ENCODE measurements at regions not wholly inside any gene's neighbourhood (a gene's known extent, or its start where the extent isn't known, plus 50 kb on each side); places are given as distances from the start of the nearest gene placed in this dataset.
"Not testable (repeated sequence)": the region's sequence is repeated elsewhere in the genome, so short reads cannot be mapped to it uniquely, and the experiment has no call there.

- no peak overlapping the region for H3K9ac ChIP-seq (ENCODE audit: low read depth, low read length)
- H3K4me3 ChIP-seq (ENCODE audit: low read length) = no peak overlapping the region
- H3K4me1 ChIP-seq (ENCODE audit: insufficient read depth, low read length) = no peaks in the 10 kb centered on the region
- no peak overlapping the region for H3K27ac ChIP-seq (ENCODE audit: low read length)
- no peaks in the 10 kb centered on the region for H3K27me3 ChIP-seq (ENCODE audit: insufficient read depth, low read length)
- H3K9me3 ChIP-seq (ENCODE audit: insufficient read depth, low read depth, low read length) = no peaks in the 10 kb centered on the region
- H3K36me3 ChIP-seq (ENCODE audit: insufficient read depth, low read depth, low read length) = no peaks in the 10 kb centered on the region
Observed at GRCh38 chr5:96114736-96115135, 153.1 kb upstream of the ELL2 start.

- no peak overlapping the region for H3K4me3 ChIP-seq (ENCODE audit: low read length)
- H3K27ac ChIP-seq (ENCODE audit: low read length) = no peak overlapping the region
- no peaks in the 10 kb centered on the region for H3K9me3 ChIP-seq (ENCODE audit: insufficient read depth, low read depth, low read length)
- H3K27me3 ChIP-seq (ENCODE audit: insufficient read depth, low read length) = no peaks in the 10 kb centered on the region
- no peaks in the 10 kb centered on the region for H3K36me3 ChIP-seq (ENCODE audit: insufficient read depth, low read depth, low read length)
- no peaks in the 10 kb centered on the region for H3K4me1 ChIP-seq (ENCODE audit: insufficient read depth, low read length)
- no peak overlapping the region for H3K9ac ChIP-seq (ENCODE audit: low read depth, low read length)
Observed at GRCh38 chr5:96113170-96113939, 151.7 kb upstream of the ELL2 start.

- no peak overlapping the region for H3K4me3 ChIP-seq (ENCODE audit: low read length)
- no peaks in the 10 kb centered on the region for H3K9me3 ChIP-seq (ENCODE audit: insufficient read depth, low read depth, low read length)
- H3K27ac ChIP-seq (ENCODE audit: low read length) = no peak overlapping the region
- no peak overlapping the region for H3K9ac ChIP-seq (ENCODE audit: low read depth, low read length)
- no peaks in the 10 kb centered on the region for H3K27me3 ChIP-seq (ENCODE audit: insufficient read depth, low read length)
- H3K36me3 ChIP-seq (ENCODE audit: insufficient read depth, low read depth, low read length) = no peaks in the 10 kb centered on the region
- no peaks in the 10 kb centered on the region for H3K4me1 ChIP-seq (ENCODE audit: insufficient read depth, low read length)
Observed at GRCh38 chr5:96112703-96113102, 151.1 kb upstream of the ELL2 start.

DNA sequence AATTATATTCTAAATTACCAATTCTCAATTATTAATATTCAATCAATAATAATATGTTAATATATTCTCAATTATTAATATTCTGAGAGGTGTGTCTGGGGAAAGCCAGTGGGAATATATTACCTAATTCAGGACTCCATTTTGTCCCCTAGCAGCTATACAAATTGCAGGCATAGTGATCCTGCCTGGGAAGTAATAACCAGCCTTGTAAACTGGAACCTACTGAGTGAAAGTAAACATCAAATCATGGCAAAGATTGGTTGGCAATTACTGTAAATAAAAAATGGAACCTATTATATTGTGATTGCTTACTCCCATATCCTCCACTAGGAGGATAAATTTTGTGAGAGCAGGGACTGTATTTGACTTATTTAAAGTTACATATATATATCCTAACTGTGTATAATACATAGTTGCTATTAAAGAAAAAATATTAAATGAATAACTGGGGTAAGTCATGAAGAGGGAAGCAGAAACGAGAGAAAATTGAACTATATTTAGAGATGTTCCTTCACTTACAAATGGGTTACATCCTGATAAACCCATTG lies 150.5 kb upstream of the ELL2 start:
- no peak overlapping the region for H3K9ac ChIP-seq (ENCODE audit: low read depth, low read length)
- H3K27me3 ChIP-seq (ENCODE audit: insufficient read depth, low read length) = no peaks in the 10 kb centered on the region
- H3K27ac ChIP-seq (ENCODE audit: low read length) = no peak overlapping the region
- no peaks in the 10 kb centered on the region for H3K9me3 ChIP-seq (ENCODE audit: insufficient read depth, low read depth, low read length)
- H3K4me3 ChIP-seq (ENCODE audit: low read length) = no peak overlapping the region
- no peaks in the 10 kb centered on the region for H3K36me3 ChIP-seq (ENCODE audit: insufficient read depth, low read depth, low read length)
- H3K4me1 ChIP-seq (ENCODE audit: insufficient read depth, low read length) = no peaks in the 10 kb centered on the region

- no peaks in the 10 kb centered on the region for H3K4me1 ChIP-seq (ENCODE audit: insufficient read depth, low read length)
- no peaks in the 10 kb centered on the region for H3K36me3 ChIP-seq (ENCODE audit: insufficient read depth, low read depth, low read length)
- no peak overlapping the region for H3K9ac ChIP-seq (ENCODE audit: low read depth, low read length)
- H3K27ac ChIP-seq (ENCODE audit: low read length) = no peak overlapping the region
- H3K27me3 ChIP-seq (ENCODE audit: insufficient read depth, low read length) = no peaks in the 10 kb centered on the region
- H3K9me3 ChIP-seq (ENCODE audit: insufficient read depth, low read depth, low read length) = no peaks in the 10 kb centered on the region
- H3K4me3 ChIP-seq (ENCODE audit: low read length) = no peak overlapping the region
Observed at GRCh38 chr5:96111080-96111756, 149.6 kb upstream of the ELL2 start.

- Histone ChIP-seq H3K4me1 (ENCODE audit: insufficient read depth, low read length) (no peaks in the 10 kb centered on the region), H3K4me3 (ENCODE audit: low read length) (no peak overlapping the region), H3K36me3 (ENCODE audit: insufficient read depth, low read depth, low read length) (no peaks in the 10 kb centered on the region), H3K9ac (ENCODE audit: low read depth, low read length) (no peak overlapping the region), H3K9me3 (ENCODE audit: insufficient read depth, low read depth, low read length) (no peaks in the 10 kb centered on the region), H3K27me3 (ENCODE audit: insufficient read depth, low read length) (no peaks in the 10 kb centered on the region), H3K27ac (ENCODE audit: low read length) (no peak overlapping the region)
Observed at GRCh38 chr5:96110300-96110699, 148.6 kb upstream of the ELL2 start.

GRCh38 chr5:96108629-96109028 lies 147.0 kb upstream of the ELL2 start:
- H3K4me3 ChIP-seq (ENCODE audit: low read length); H3K4me1 ChIP-seq (ENCODE audit: insufficient read depth, low read length); H3K27me3 ChIP-seq (ENCODE audit: insufficient read depth, low read length); H3K9me3 ChIP-seq (ENCODE audit: insufficient read depth, low read depth, low read length); H3K9ac ChIP-seq (ENCODE audit: low read depth, low read length); H3K36me3 ChIP-seq (ENCODE audit: insufficient read depth, low read depth, low read length); H3K27ac ChIP-seq (ENCODE audit: low read length): not testable (repeated sequence)

DNA sequence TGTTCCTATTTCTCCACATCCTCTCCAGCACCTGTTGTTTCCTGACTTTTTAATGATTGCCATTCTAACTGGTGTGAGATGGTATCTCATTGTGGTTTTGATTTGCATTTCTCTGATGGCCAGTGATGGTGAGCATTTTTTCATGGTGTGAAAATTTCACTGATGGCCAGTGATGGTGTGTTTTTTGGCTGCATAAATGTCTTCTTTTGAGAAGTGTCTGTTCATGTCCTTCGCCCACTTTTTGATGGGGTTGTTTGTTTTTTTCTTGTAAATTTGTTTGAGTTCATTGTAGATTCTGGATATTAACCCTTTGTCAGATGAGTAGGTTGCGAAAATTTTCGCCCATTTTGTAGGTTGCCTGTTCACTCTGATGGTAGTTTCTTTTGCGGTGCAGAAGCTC lies 142.2 kb upstream of the ELL2 start:
- not testable (repeated sequence) for H3K4me1 ChIP-seq (ENCODE audit: insufficient read depth, low read length); H3K27ac ChIP-seq (ENCODE audit: low read length); H3K4me3 ChIP-seq (ENCODE audit: low read length); H3K9me3 ChIP-seq (ENCODE audit: insufficient read depth, low read depth, low read length); H3K27me3 ChIP-seq (ENCODE audit: insufficient read depth, low read length); H3K36me3 ChIP-seq (ENCODE audit: insufficient read depth, low read depth, low read length); H3K9ac ChIP-seq (ENCODE audit: low read depth, low read length)

DNA sequence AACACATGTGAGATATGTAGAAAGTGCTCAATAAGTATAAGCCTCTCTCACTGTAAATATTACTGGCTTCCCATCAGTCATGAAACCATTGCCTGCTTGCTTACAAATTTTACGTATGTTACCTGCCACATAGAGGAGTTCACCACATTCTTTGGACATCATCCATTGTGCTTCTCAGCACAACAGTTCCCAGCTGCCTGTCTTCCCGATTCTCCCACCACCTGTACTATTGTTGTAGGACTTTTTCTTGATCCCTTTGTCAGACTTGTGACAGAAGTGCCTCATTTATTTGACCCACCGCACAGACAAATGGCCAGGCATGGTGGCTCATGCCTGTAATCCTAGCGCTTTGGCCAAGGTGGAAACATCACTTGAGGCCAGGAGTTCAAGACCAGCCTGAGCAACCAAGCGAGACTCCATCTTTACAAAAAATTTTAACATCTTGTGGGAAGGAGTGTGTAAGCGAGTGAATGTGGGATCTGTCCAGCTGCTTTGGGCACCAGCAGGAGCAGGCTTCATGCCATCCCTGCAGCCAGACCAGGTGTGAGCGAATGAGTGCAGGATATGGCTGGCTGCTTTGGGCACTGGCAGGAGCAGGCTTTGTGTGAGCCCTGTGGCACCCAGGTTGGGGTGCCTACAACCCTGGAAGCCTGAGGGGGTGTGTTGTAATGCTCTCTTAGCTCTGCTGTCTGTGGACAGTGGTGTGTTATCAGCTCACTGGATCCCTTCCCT lies 139.9 kb upstream of the ELL2 start:
- Histone ChIP-seq H3K9me3 (ENCODE audit: insufficient read depth, low read depth, low read length) (no peaks in the 10 kb centered on the region), H3K36me3 (ENCODE audit: insufficient read depth, low read depth, low read length) (no peaks in the 10 kb centered on the region), H3K4me3 (ENCODE audit: low read length) (no peak overlapping the region), H3K4me1 (ENCODE audit: insufficient read depth, low read length) (no peaks in the 10 kb centered on the region), H3K9ac (ENCODE audit: low read depth, low read length) (no peak overlapping the region), H3K27me3 (ENCODE audit: insufficient read depth, low read length) (no peaks in the 10 kb centered on the region), H3K27ac (ENCODE audit: low read length) (no peak overlapping the region)

DNA sequence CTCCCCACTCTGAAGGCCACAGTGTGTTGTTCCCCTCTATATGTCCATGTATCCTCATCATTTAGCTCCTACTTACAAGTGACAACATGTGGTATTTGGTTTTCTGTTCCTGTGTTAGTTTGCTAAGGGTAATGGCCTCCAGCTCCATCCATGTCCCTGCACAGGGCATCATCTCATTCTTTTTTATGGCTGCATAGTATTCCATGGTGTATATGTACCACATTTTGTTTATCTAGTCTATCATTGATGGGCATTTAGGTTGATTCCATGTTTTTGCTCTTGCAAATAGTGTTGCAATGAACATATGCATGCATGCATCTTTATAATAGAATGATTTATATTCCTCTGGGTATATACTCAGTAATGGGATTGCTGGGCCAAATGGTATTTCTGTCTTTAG lies 135.8 kb upstream of the ELL2 start:
- H3K4me1 ChIP-seq (ENCODE audit: insufficient read depth, low read length); H3K9ac ChIP-seq (ENCODE audit: low read depth, low read length); H3K27me3 ChIP-seq (ENCODE audit: insufficient read depth, low read length); H3K4me3 ChIP-seq (ENCODE audit: low read length); H3K27ac ChIP-seq (ENCODE audit: low read length); H3K36me3 ChIP-seq (ENCODE audit: insufficient read depth, low read depth, low read length); H3K9me3 ChIP-seq (ENCODE audit: insufficient read depth, low read depth, low read length): not testable (repeated sequence)

DNA sequence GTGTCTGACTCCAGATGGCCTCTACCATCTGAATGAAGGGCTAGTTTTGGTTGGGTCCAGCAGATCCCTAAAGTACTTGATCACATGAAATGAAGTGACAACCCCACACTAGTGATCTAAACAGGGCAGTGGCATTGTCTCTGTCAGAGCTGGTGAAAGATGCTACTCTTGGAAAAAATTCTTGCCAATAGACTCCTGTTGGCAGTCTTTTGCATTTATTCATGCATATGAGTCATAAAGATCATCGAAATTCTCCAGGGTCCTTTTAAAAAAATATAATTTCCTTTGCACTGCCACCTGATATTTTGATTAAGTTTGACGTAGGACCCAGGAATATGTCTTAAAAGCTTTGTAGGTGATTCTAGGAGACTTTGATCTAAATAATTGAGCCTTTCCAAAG lies 135.1 kb upstream of the ELL2 start:
- Histone ChIP-seq H3K4me3 (ENCODE audit: low read length) (no peak overlapping the region), H3K27ac (ENCODE audit: low read length) (no peak overlapping the region), H3K9me3 (ENCODE audit: insufficient read depth, low read depth, low read length) (no peaks in the 10 kb centered on the region), H3K4me1 (ENCODE audit: insufficient read depth, low read length) (0 out of 2 replicates have a peak, but pooled peaks cover 2% of the 10 kb centered on the region), H3K36me3 (ENCODE audit: insufficient read depth, low read depth, low read length) (no peaks in the 10 kb centered on the region), H3K27me3 (ENCODE audit: insufficient read depth, low read length) (no peaks in the 10 kb centered on the region), H3K9ac (ENCODE audit: low read depth, low read length) (no peak overlapping the region)
